ENCODE measurements at regions not wholly inside any gene's neighbourhood (a gene's known extent, or its start where the extent isn't known, plus 50 kb on each side); places are given as distances from the start of the nearest gene placed in this dataset.

DNA sequence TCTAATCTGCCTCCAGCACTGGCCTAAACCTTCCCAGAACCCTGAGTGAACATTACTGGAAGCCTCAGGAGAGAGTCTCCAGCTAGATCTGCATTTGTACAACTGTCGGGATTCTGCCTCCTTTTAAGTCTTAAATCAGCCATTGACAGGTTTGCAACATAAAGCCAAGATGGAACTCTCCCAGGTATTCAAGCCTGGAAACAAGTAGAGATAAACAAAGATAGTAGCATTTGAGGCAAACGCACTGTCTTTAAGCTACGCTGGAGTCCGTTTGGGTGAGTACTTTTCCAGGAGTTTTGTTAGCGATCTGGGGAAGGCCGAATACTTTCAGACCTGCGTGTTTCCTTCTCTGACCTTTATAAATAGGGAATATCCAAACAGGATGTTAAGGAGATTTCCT lies 317.2 kb upstream of the FZD8 start:
- Histone ChIP-seq H4K91ac (replicated peaks; ENCODE audit: insufficient read length, low read length) (no peak overlapping the region), H3K4me2 (ENCODE audit: insufficient read depth in 1 of 2, low read depth in 2 of 2, low read length in 2 of 2) (no peak overlapping the region), H3K9me3 (ENCODE audit: insufficient read depth in 2 of 2, low read depth in 1 of 2, low read length in 1 of 2) (no peaks in the 10 kb centered on the region), H2AFZ (ENCODE audit: low read length) (no peak overlapping the region), H3K18ac (ENCODE audit: extremely low read depth, low read length) (no peak overlapping the region), H4K5ac (ENCODE audit: insufficient read length, low read depth, low read length) (no peak overlapping the region), H3K9ac (replicated peaks in 1 of 4; ENCODE audit: extremely low read depth in 1 of 4, low read depth in 3 of 4, low read length in 3 of 4) (no peak overlapping the region), H4K8ac (ENCODE audit: extremely low read depth, insufficient read depth, low read length) (no peak overlapping the region), H3K23ac (ENCODE audit: insufficient read length) (no peak overlapping the region), H3K36me3 (ENCODE audit: control insufficient read depth in 2 of 4, insufficient read depth in 4 of 4, low read length in 3 of 4) (no peaks in the 10 kb centered on the region), H4K20me1 (replicated peaks in 1 of 2; ENCODE audit: control insufficient read depth in 1 of 2, insufficient read depth in 2 of 2, low read length in 2 of 2) (no peaks in the 10 kb centered on the region), H2BK20ac (ENCODE audit: low read length) (no peak overlapping the region), H3K4ac (replicated peaks; ENCODE audit: insufficient read length, low read depth, low read length) (no peak overlapping the region), H3K4me3 (ENCODE audit: extremely low read depth in 1 of 4, insufficient read depth in 2 of 4, low read depth in 3 of 4, low read length in 4 of 4) (no peak overlapping the region), H3K79me2 (ENCODE audit: control insufficient read depth in 1 of 2, insufficient read depth in 2 of 2, low read length in 2 of 2) (no peaks in the 10 kb centered on the region), H2BK12ac (ENCODE audit: low read depth, low read length) (no peak overlapping the region), H2BK120ac (replicated peaks; ENCODE audit: low read depth, low read length) (no peak overlapping the region), H3K27me3 (replicated peaks in 1 of 4; ENCODE audit: control insufficient read depth in 3 of 4, extremely low read depth in 1 of 4, insufficient read depth in 3 of 4, low read length in 3 of 4) (0 out of 7 replicates have a peak, but pooled peaks cover 0 to 2% (median 0%) of the 10 kb centered on the region in 4 experiments), H3K14ac (ENCODE audit: insufficient read length) (no peak overlapping the region), H2BK5ac (ENCODE audit: low read depth, low read length) (no peak overlapping the region), H3K27ac (ENCODE audit: low read depth, low read length) (no peak overlapping the region), H3K23me2 (ENCODE audit: low read depth, low read length) (no peaks in the 10 kb centered on the region), H2AK5ac (ENCODE audit: low read depth, low read length) (no peak overlapping the region), H2BK15ac (ENCODE audit: low read length) (no peak overlapping the region), H3K4me1 (replicated peaks in 1 of 4; ENCODE audit: control insufficient read depth in 3 of 4, insufficient read depth in 4 of 4, low read length in 3 of 4) (peaks cover 0 to 6% (median 3%) of the 10 kb centered on the region in 4 experiments; a peak in 4 of 7 replicates), H3K79me1 (ENCODE audit: low read depth, low read length) (no peaks in the 10 kb centered on the region), H3K56ac (replicated peaks; ENCODE audit: insufficient read length, low read depth, low read length) (no peak overlapping the region)
- DNase-seq (ENCODE audit: low read depth in 1 of 2, low spot score in 2 of 2), result no peak
- ChIA-PET CTCF (ENCODE audit: partially characterized antibody) (no interaction called here), POLR2A (ENCODE audit: partially characterized antibody) (interaction anchor here (0.6 kb wide), 1 partner anchor 78 kb away, joined by 3 read pairs; no protein-coding TSS in a partner anchor)
- 71% methylated on average over 7 of the region's 7 CpGs; no CpG with 5 or more reads in 1 of the 2 experiments for WGBS, 2 experiments (ENCODE audit: extremely low coverage in 1 of 2, insufficient coverage in 1 of 2, insufficient read length in 1 of 2, insufficient replicate concordance in 2 of 2, low coverage in 1 of 2, low lambda C conversion rate in 2 of 2, missing lambda C conversion rate in 1 of 2)
- no peak for FAIRE-seq
- TF ChIP-seq TCF12 (IDR thresholded peaks at IDR 0.05; ENCODE audit: low read depth, low read length) (no peak), SIX5 (IDR thresholded peaks at IDR 0.05; ENCODE audit: low read depth, low read length) (no peak), NANOG (IDR thresholded peaks at IDR 0.05; ENCODE audit: insufficient read depth, low read depth, low read length, poor library complexity, severe bottlenecking) (no peak), CHD1 (IDR thresholded peaks at IDR 0.05; ENCODE audit: low read depth, low read length) (no peak), JUN (IDR thresholded peaks at IDR 0.05; ENCODE audit: low read depth, low read length) (no peak), SUZ12 (IDR thresholded peaks at IDR 0.05; ENCODE audit: low read length) (no peak), CBX8 (IDR thresholded peaks at IDR 0.05; ENCODE audit: borderline replicate concordance, low read depth, low read length) (no peak), SIRT6 (IDR thresholded peaks at IDR 0.05; ENCODE audit: low read length) (no peak), BCL11A (IDR thresholded peaks at IDR 0.05; ENCODE audit: low read depth in 2 of 2, low read length in 2 of 2) (no peak)
